Left lung (tissue), 4 donors: ENCODE measurements at regions not wholly inside any gene's neighbourhood (a gene's known extent, or its start where the extent isn't known, plus 50 kb on each side); places are given as distances from the start of the nearest gene placed in this dataset.

Source experiments
- ATAC-seq: fragments of 200-7000 bp; cut with Tn5 transposase; one replicate; pipeline ENCODE4 v1.9.1; 2020; ENCODE audit warnings: moderate library complexity
- DNase-seq, 4 donors: peaks; one replicate each; pipeline ENCODE4 v3.0.0-alpha.2; 2013 to 2020
- H3K27ac ChIP-seq, 2 donors: fragments of 200-600 bp; sonication (generic) in 1 of 2; one replicate each; pipeline versions ENCODE4 v1.5.0 to v1.8.0; 2020 to 2021
- H3K27me3 ChIP-seq, 2 donors: fragments of 200-600 bp; sonication (generic) in 1 of 2; one replicate each; pipeline versions ENCODE4 v1.5.0 to v1.8.0; 2020 to 2021
- H3K36me3 ChIP-seq, 2 donors: fragments of 200-600 bp; sonication (generic) in 1 of 2; one replicate each; pipeline versions ENCODE4 v1.5.0 to v1.8.0; 2020 to 2021
- H3K4me1 ChIP-seq, 2 donors: fragments of 200-600 bp; one replicate each; pipeline ENCODE4 v1.8.0; 2021
- H3K4me3 ChIP-seq, 2 donors: fragments of 200-600 bp; sonication (generic) in 1 of 2; one replicate each; pipeline versions ENCODE4 v1.5.0 to v1.8.0; 2020 to 2021; ENCODE audit warnings: mild to moderate bottlenecking in 1 of 2
- H3K9me3 ChIP-seq, 2 donors: fragments of 200-600 bp; sonication (generic) in 1 of 2; one replicate each; pipeline versions ENCODE4 v1.5.0 to v1.8.0; 2020 to 2021
- CTCF ChIP-seq, 2 donors: fragments of 200-600 bp; sonication (generic) in 1 of 2; IDR thresholded peaks; one replicate each; pipeline versions ENCODE4 v1.5.0 to v1.8.0; 2021; ENCODE audit warnings: antibody characterized with exemption in 2 of 2
- intact Hi-C, 2 donors: fragments of 100-400 bp; cut with DNase I; formaldehyde crosslinking; loops; one replicate each; pipeline versions ENCODE4 v1.11.2 to v1.14.2; 2022
- donor health status: DM: no; HTN: yes; CAD: no.
- donor health status: DM: no; HTN: no; CAD: no.

- Histone ChIP-seq H3K4me3 (no peak overlapping the region), H3K9me3 (no peaks in the 10 kb centered on the region), H3K27ac (no peak overlapping the region), H3K27me3 (no peaks in the 10 kb centered on the region), H3K36me3 (no peaks in the 10 kb centered on the region), H3K4me1 (peaks cover 0 to 22% of the 10 kb centered on the region in 2 donors)
- TF ChIP-seq CTCF (IDR thresholded peaks at IDR 0.05): no peak
- DNase-seq: no peak
- intact Hi-C loops: no loop called here
- ATAC-seq: no peak
Measured at GRCh38 chr2:7896940-7897487, 784.8 kb upstream of the ID2 start.

GRCh38 chr2:7899241-7899640 lies 782.6 kb upstream of the ID2 start:
- H3K27me3 ChIP-seq: peaks cover 0 to 3% of the 10 kb centered on the region in 2 donors
- intact Hi-C loops: no loop called here
- DNase-seq (no peak), ATAC-seq (no peak)
- no peak for TF ChIP-seq CTCF (IDR thresholded peaks at IDR 0.05)
- peaks cover 0 to 22% of the 10 kb centered on the region in 2 donors for H3K4me1 ChIP-seq
- H3K4me3 ChIP-seq: no peak overlapping the region
- H3K27ac ChIP-seq: no peak overlapping the region
- H3K36me3 ChIP-seq: no peaks in the 10 kb centered on the region
- no peaks in the 10 kb centered on the region for H3K9me3 ChIP-seq

GRCh38 chr2:7899923-7900322 lies 781.9 kb upstream of the ID2 start:
- H3K36me3 ChIP-seq: no peaks in the 10 kb centered on the region
- DNase-seq (no peak), ATAC-seq (no peak)
- intact Hi-C loops: no loop called here
- H3K27me3 ChIP-seq: peaks cover 0 to 5% of the 10 kb centered on the region in 2 donors
- H3K27ac ChIP-seq: no peak overlapping the region
- no peaks in the 10 kb centered on the region for H3K9me3 ChIP-seq
- peaks cover 0 to 22% of the 10 kb centered on the region in 2 donors for H3K4me1 ChIP-seq
- no peak for TF ChIP-seq CTCF (IDR thresholded peaks at IDR 0.05)
- H3K4me3 ChIP-seq: no peak overlapping the region

GRCh38 chr2:7900593-7900992 lies 781.3 kb upstream of the ID2 start:
- no peaks in the 10 kb centered on the region for H3K9me3 ChIP-seq
- peaks cover 0 to 22% of the 10 kb centered on the region in 2 donors for H3K4me1 ChIP-seq
- DNase-seq (no peak), ATAC-seq (no peak)
- no peak overlapping the region for H3K27ac ChIP-seq
- H3K36me3 ChIP-seq: no peaks in the 10 kb centered on the region
- no peak for TF ChIP-seq CTCF (IDR thresholded peaks at IDR 0.05)
- peaks cover 0 to 5% of the 10 kb centered on the region in 2 donors for H3K27me3 ChIP-seq
- intact Hi-C loops: no loop called here
- no peak overlapping the region for H3K4me3 ChIP-seq

- Histone ChIP-seq H3K9me3 (no peaks in the 10 kb centered on the region), H3K4me3 (no peak overlapping the region), H3K4me1 (peaks cover 0 to 15% of the 10 kb centered on the region in 2 donors), H3K36me3 (no peaks in the 10 kb centered on the region), H3K27ac (no peak overlapping the region), H3K27me3 (peaks cover 0 to 5% of the 10 kb centered on the region in 2 donors)
- intact Hi-C loops: no loop called here
- TF ChIP-seq CTCF (IDR thresholded peaks at IDR 0.05): no peak
- ATAC-seq (no peak), DNase-seq (no peak)
Measured at GRCh38 chr2:7902251-7902765, 779.5 kb upstream of the ID2 start.
